ENCODE measurements at regions not wholly inside any gene's neighbourhood (a gene's known extent, or its start where the extent isn't known, plus 50 kb on each side); places are given as distances from the start of the nearest gene placed in this dataset.

DNA sequence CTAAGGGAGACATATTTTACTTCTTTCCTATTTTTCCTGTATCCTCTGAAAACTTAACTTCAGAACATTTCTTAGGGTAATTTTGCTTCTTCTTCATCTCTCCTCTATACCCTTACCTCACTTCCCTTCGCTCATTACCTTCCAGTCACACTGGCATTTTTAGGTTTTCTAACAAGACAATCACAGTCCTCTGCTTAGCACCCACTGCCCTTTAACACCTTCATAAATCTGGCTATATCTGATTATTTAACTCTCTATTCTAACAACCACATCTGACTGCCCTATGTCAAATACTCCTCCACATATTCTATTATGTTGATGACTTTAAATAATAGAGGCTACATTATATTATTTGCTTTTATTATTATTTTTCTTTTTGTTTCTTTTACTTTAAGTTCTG is 1058.0 kb upstream of the CNTN5 start:
- no peak for DNase-seq (ENCODE audit: low read depth)

DNA sequence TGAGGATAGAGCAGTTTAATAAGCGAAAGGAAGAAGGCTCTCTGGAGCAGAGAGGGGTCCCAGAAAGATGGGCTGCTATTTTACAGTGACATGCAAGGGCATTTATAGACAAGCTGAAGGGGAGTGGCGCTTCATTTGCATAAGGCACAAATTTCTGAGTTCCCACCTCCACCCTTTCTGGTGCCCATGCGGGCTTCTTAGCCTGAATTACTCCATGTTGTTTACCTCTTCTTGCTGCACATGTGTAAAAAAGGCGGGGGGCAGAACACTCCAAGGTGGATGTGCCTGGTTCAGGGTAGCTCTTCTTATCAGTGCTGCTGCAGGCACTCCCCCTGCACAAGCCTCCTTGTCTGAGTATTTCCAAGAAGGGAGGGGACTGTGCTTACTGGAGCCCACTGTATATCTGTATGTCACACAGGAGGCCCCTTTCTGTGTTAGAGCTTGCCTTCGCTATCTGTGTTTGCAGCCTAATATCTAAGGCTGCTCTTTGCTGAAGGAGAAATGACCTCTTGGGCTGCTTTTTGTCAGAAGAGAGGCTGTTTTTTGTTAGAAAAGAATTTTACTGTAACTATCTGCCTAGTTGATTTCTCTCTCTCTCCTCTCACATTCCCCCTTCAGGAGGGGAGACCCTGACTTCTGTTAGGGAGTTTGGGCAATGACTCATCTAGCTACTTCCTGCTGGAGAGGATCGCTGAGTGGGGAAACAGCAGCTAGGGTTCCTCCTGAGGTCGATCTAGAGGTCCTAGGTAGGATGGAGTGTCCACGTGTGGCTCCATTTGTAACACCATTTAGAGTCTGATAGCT is 1057.0 kb upstream of the CNTN5 start:
- no peak for DNase-seq (ENCODE audit: low read depth)

- no peak for DNase-seq (ENCODE audit: low read depth)
These were observed 1056.3 kb upstream of the CNTN5 start for GRCh38 chr11:97964332-97965004.

- DNase-seq (ENCODE audit: low read depth), result peak; percentile 10
These were observed 1054.7 kb upstream of the CNTN5 start for GRCh38 chr11:97965849-97966646.

GRCh38 chr11:97966901-97967300 is 1053.8 kb upstream of the CNTN5 start:
- no peak for DNase-seq (ENCODE audit: low read depth)

GRCh38 chr11:97968071-97968470 is 1052.7 kb upstream of the CNTN5 start:
- no peak for DNase-seq (ENCODE audit: low read depth)

DNA sequence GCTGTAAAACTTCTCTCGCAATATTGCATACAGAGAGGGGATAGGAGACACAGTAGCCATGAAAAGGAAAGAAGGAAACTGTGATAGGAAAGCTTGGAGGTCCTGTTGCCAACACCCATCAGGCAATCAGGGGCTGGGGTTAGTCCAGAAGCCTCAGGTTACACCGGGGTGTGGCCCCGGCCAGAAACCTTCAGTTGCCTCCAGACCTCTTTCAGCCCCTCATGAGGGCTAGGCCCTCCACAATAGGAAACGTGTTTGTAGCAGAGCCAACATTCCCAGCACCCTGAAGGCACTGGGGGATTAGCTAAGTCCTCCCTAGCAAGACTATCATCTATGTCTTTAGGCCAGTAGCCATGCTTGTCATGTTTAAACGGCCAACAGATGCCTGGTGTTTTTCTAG is 1048.0 kb upstream of the CNTN5 start:
- DNase-seq (ENCODE audit: low read depth), result no peak

DNA sequence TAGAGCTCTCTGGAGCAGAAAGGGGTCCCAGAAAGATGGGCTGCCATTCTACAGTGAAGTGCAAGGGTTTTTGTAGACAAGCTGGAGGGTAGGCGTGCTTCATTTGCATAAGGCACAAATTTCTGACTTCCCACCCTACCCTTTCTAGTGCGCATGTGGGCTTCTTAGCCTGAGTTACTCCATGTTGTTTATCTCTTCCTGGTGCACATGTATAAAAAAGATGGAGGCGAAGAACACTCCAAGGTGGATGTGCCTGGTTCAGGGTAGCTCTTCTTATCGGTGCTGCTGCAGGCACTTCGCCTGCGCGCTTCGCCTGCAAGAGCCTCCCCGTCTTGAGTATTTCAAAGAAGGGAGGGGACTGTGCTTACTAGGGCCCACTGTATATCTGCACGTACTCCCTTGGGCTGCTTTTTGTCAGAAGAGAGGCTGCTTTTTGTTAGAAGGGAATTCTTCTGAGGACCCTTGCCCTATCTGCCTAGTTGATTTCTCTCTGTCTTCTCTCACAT is 1047.3 kb upstream of the CNTN5 start:
- no peak for DNase-seq (ENCODE audit: low read depth)

GRCh38 chr11:97974798-97975498 is 1045.8 kb upstream of the CNTN5 start:
- no peak for DNase-seq (ENCODE audit: low read depth)

GRCh38 chr11:97977726-97978125 is 1043.0 kb upstream of the CNTN5 start:
- DNase-seq (ENCODE audit: low read depth), result no peak

DNA sequence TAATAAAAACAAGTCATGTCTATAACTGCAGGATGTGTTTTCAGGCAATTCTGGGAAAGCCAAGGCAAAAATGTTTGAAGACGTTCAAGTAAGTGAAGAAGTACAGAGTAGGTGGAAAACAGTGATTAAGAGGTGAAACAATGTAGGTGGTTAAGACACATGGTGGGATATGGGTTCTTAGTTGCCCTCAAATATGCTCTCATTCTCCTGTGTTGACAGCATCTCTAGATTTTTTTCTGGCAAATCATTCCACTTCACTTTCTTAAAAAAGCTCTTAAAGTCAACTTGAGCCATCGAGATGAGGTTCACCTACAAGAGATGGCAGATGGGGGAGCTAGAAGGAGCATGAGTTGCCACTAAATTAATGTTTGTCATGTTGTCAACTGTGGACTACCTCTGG is 1041.0 kb upstream of the CNTN5 start:
- no peak for DNase-seq (ENCODE audit: low read depth)

- DNase-seq (ENCODE audit: low read depth), result no peak
These were observed 1038.2 kb upstream of the CNTN5 start for GRCh38 chr11:97982512-97982911.

DNA sequence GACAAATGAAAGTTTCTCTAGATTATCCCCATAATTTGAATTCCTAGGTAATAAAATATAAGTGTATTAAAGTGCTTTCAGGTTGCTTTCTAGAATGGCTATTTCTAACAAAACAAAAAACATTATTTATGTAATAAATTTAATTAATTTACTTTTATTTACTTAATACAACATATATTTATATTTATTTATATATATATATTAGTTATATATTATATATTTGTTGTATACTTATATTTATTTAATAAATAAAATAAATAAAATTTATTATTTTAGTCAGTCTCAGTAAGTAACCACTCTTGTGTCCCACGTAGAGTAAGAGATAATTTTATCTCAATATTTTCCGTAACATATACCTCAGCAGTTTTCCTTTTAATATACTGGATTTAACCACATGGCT is 1031.6 kb upstream of the CNTN5 start:
- DNase-seq (ENCODE audit: low read depth), result no peak

- no peak for DNase-seq (ENCODE audit: low read depth)
These were observed 1030.4 kb upstream of the CNTN5 start for GRCh38 chr11:97990162-97990920.

- no peak for DNase-seq (ENCODE audit: low read depth)
These were observed 1027.2 kb upstream of the CNTN5 start for GRCh38 chr11:97993562-97993961.

DNA sequence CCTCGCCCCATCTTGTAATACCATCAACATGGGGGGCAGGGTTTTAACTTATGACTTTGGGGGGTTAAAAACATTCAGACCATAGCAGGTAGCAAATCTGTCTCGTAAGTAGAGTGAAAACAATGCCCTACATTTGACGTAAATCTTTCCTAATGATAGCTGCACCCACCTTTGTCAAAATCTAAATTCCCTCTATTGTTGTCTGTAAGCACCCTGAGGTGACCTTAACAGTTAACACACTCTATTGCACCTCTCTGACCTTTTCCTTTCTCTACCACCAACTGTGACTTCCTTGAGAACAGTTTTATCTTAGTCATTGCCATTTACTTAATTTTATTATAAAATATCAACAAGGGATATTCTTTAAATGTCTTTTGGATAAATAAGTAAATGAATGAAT is 1024.9 kb upstream of the CNTN5 start:
- no peak for DNase-seq (ENCODE audit: low read depth)

DNA sequence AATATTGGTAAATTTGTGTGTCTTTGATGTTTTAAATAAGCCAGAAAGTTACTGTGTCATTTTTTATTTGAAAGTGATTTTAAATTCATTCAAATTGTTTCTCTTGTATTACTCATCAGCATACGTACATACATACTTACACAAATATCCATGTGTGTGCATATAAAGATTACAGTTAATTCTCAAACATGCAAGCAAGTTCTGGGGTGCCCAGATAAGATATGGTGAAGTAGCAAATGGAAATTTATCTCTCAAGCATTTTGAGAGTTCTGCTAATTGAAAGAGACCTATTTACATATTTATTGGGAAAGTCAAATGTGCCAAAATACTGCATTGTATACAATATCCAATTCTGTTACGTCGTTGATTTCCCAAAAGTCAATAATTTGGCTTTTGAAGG is 1024.0 kb upstream of the CNTN5 start:
- no peak for DNase-seq (ENCODE audit: low read depth)

DNA sequence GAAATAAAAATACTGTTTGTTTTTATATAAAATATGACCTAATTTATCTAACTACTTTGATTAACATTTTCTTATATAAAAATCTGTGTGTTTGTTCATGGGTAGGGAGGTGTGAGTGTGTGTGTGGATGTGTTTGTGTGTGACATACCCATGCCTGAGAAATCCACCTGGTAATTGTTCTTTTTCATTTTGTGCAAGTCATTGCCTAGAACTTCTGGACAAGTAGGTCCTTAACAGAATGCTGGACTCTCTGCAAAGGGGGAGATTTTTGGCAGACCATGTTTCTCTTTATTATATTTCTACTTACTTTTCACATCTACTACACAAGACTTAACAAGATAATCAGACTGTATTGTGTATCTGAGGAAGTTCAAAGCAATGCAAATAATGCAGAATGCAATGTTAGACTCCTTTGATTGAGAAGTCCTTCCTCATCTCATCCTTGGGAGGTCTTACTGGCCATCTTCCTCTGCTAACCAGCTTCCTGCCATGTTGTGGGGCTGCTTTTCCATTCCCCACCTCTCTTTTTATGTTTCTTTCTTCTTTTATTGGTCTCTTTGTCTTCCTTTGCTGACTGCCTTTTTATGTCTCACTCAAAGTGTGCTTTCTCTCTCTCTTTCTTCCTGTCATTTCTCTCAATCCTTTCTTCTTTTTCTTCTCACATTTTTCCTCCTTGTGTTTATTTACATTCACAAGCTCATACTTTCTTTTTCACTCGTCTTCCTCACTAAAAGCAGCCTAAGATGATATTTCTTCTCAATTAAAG is 1017.0 kb upstream of the CNTN5 start:
- no peak for DNase-seq (ENCODE audit: low read depth)

- no peak for DNase-seq (ENCODE audit: low read depth)
These were observed 1013.7 kb upstream of the CNTN5 start for GRCh38 chr11:98007072-98007471.

DNA sequence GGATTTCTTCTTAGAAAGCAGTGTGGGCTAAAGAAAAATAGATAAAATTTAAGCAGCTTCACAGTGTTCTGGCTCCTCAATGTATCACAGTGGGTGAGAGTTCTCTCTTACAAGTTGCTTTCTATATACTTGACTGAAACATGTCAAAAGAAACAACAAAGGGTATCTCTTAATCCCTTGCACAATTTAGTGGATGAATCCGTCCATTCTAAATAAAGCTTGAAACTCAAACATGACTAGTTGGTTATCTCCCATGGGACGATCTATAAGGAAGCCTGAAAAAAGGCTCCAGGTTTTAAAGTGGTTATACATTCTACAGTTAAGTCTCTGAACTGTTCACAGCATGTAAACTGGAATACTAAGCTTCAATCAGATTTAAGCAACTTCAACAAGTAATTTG is 993.1 kb upstream of the CNTN5 start:
- DNase-seq (ENCODE audit: low read depth), result no peak

Data from Daoy (cell line).